ENCODE measurements at regions not wholly inside any gene's neighbourhood (a gene's known extent, or its start where the extent isn't known, plus 50 kb on each side); places are given as distances from the start of the nearest gene placed in this dataset.

DNA sequence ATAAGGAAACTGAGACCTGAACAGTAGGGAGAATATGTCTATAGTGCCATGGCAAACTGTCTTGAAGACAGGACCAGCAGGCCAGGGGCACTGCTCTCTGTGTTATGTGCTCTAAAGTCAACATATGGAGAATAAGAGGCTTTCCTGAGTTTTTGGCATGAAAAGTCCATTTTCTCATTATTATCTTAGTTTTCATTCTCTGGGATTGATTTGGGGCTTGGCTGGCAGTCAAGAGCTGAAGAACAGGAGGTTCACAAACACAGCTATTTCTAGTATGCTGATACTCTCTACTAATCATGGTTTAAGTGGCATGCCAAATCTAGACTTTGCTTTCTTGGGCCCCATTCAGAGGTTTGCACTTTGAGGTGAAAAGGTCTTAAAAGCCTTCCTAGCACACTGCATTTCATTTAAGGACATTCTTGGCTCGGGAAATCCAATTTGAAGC, 404.4 kb downstream of the ZNF608 start:
- H3K4me3 ChIP-seq = no peak overlapping the region
- TF ChIP-seq POLR2A (IDR thresholded peaks at IDR 0.05) (no peak), POLR2AphosphoS5 (IDR thresholded peaks at IDR 0.05) (no peak), EP300 (IDR thresholded peaks at IDR 0.05) (no peak)
- TF ChIP-seq, protein P1, sequence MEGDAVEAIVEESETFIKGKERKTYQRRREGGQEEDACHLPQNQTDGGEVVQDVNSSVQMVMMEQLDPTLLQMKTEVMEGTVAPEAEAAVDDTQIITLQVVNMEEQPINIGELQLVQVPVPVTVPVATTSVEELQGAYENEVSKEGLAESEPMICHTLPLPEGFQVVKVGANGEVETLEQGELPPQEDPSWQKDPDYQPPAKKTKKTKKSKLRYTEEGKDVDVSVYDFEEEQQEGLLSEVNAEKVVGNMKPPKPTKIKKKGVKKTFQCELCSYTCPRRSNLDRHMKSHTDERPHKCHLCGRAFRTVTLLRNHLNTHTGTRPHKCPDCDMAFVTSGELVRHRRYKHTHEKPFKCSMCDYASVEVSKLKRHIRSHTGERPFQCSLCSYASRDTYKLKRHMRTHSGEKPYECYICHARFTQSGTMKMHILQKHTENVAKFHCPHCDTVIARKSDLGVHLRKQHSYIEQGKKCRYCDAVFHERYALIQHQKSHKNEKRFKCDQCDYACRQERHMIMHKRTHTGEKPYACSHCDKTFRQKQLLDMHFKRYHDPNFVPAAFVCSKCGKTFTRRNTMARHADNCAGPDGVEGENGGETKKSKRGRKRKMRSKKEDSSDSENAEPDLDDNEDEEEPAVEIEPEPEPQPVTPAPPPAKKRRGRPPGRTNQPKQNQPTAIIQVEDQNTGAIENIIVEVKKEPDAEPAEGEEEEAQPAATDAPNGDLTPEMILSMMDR (IDR thresholded peaks at IDR 0.05) = no peak
- intact Hi-C loops (cut with DNase I; ENCODE audit: low total_unique reads) = no loop called here
- H3K36me3 ChIP-seq = no peaks in the 10 kb centered on the region
- no peaks in the 10 kb centered on the region for H3K27me3 ChIP-seq
- peak overlapping the region in 4 of 5 donors; percentile 21 to 45 (median 24) for H3K27ac ChIP-seq
- DNase-seq = peak in 1 of 2 donors; percentile 76
- WGBS, 5 donors = 9 to 42% (median 20%) methylated on average over 1 of the region's 1 CpG
- H3K4me1 ChIP-seq = peaks cover 4 to 21% (median 19%) of the 10 kb centered on the region in 4 donors
- no peaks in the 10 kb centered on the region for H3K9me3 ChIP-seq

DNA sequence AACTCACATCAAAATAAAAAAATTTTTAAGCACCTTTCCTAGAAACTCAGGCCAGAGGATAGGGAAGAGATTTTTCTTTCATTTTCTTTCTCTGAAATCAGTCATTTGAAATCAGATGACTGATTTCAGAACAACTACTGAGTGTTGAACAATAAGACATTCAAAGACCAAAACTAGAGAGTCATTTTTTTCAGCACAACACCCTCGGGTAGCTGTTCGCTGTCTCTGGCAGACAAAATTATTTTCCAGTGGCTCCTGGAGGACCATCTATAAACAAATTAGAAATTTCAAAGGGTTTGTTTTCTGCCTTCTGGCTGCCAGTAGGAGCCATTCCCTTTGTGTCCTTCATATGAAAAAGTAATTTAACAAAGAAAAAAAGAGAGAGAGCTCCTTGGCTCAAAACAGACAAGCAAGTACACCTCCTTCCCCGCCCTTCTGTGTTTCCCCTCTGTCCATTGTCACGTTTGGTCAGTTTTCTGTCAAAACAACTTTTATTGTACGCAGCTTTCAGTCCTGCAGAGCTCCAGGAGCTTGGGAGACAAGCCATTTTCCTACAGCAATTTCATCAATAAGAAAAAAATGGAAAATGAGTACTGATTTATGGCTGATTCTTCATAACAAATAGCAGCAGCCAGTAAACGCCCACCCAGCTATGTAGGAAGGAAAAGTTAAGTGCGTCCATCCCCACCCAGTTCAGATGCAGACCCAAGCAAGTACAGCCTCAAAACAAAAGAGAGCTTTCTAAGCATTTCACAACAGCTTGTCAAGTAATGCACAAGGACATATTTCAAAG, 405.2 kb downstream of the ZNF608 start:
- TF ChIP-seq POLR2AphosphoS5 (IDR thresholded peaks at IDR 0.05) = no peak

DNA sequence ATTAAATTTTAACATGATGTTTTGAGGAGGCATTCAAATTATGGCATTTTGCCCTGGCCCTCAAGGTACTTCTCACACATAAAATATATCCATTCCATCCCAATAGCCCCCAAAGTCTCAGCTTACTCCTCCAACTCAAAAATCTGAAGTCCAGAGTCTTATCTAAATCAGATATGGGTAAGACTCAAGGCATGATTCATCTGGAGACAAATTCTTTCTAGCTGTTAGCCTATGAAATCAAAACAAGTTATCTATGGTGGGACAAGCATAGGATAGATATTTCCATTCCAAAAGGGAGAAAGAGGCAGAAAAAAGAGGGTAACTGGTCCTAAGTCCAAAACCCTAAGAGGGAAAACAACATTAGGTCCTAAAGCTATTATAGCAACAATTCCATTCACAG, 408.4 kb downstream of the ZNF608 start:
- no peak for DNase-seq
- H3K27me3 ChIP-seq = no peaks in the 10 kb centered on the region
- no peaks in the 10 kb centered on the region for H3K36me3 ChIP-seq
- no peak overlapping the region for H3K27ac ChIP-seq
- peaks cover 4 to 19% (median 18%) of the 10 kb centered on the region in 4 donors for H3K4me1 ChIP-seq
- intact Hi-C loops (cut with DNase I; ENCODE audit: low total_unique reads) = no loop called here
- no peaks in the 10 kb centered on the region for H3K9me3 ChIP-seq
- TF ChIP-seq POLR2AphosphoS5 (IDR thresholded peaks at IDR 0.05) = no peak
- TF ChIP-seq POLR2A (IDR thresholded peaks at IDR 0.05) = no peak
- no peak for TF ChIP-seq EP300 (IDR thresholded peaks at IDR 0.05)
- TF ChIP-seq, protein P1 (IDR thresholded peaks at IDR 0.05) = no peak
- H3K4me3 ChIP-seq = no peak overlapping the region

More for the DNA sequence above, 405.2 kb downstream of the ZNF608 start:
- Histone ChIP-seq H3K4me1 (peaks cover 4 to 21% (median 19%) of the 10 kb centered on the region in 4 donors), H3K4me3 (no peak overlapping the region), H3K9me3 (no peaks in the 10 kb centered on the region), H3K27me3 (no peaks in the 10 kb centered on the region), H3K36me3 (no peaks in the 10 kb centered on the region), H3K27ac (peak overlapping the region in 3 of 5 donors; percentile 21 to 45 (median 27))
- intact Hi-C loops (cut with DNase I; ENCODE audit: low total_unique reads) = no loop called here
- peak in 1 of 2 donors; percentile 65 for DNase-seq
- 55 to 70% (median 66%) methylated on average over 7 of the region's 7 CpGs for WGBS, 5 donors

DNA sequence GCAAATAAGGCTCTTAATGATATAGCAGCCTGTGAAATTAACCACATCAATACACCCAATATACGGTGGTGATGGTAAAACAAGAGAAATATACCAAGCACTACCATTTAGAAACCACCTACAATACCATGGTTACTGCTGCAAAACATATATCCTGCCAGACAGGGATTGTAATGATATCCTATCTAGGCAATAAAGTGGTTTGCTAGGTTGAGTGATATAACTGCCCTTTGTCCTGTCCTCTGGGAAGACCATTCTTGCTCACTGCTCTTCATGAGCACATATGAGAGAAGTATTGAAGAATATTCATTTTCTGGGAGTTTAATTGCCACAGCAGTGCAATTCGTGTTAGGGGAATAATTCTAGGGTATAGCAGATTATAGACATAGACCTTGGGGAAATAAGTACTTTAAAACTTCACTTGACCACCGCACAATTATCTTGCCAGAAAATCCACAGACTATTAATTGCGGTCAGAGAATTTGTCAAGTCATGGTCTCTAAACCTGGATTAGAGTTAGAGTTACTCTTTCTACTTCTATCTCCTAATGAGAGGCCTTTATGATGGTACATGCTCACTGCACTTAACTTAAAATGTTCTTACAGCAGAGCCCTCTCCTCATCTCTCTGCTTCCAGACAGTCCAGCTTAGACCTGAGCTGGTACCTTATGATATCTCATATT, 413.0 kb downstream of the ZNF608 start:
- peaks cover 0 to 15% (median 6%) of the 10 kb centered on the region in 4 donors for H3K9me3 ChIP-seq
- 90 to 93% (median 91%) methylated on average over 4 of the region's 4 CpGs for WGBS, 5 donors
- H3K27me3 ChIP-seq = no peaks in the 10 kb centered on the region
- intact Hi-C loops (cut with DNase I; ENCODE audit: low total_unique reads) = no loop called here
- TF ChIP-seq, protein P1 (IDR thresholded peaks at IDR 0.05) = no peak
- no peak for TF ChIP-seq POLR2A (IDR thresholded peaks at IDR 0.05)
- TF ChIP-seq EP300 (IDR thresholded peaks at IDR 0.05) = no peak
- TF ChIP-seq POLR2AphosphoS5 (IDR thresholded peaks at IDR 0.05) = no peak
- H3K4me3 ChIP-seq = no peak overlapping the region
- H3K36me3 ChIP-seq = no peaks in the 10 kb centered on the region
- no peaks in the 10 kb centered on the region for H3K4me1 ChIP-seq
- H3K27ac ChIP-seq = no peak overlapping the region
- DNase-seq = no peak

Measured in stomach (tissue), 8 donors.